ENCODE measurements at regions not wholly inside any gene's neighbourhood (a gene's known extent, or its start where the extent isn't known, plus 50 kb on each side); places are given as distances from the start of the nearest gene placed in this dataset.

DNA sequence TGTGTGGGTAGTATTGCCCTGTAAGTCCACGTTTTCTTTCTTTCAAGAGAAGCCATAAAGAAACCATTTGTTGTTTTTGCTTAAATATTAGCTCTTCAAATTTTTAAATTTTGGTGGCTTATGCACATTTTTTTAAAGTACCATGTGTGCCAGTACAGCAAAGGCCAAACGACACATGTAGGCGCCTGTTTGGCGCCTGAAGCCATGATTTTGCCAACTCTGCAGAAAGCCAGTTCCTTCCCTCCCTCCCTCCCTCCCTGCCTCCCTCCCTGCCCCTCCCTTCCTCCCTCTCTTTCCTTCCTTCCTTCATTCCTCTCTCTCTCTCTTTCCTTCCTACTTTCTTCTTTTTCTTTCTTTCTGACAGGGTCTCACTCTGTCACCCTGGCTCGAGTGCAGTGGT, 65.9 kb upstream of the LIMCH1 start:
- no peak for DNase-seq (ENCODE audit: low spot score in 2 of 2, unreplicated experiment in 2 of 2)
- TF ChIP-seq, protein P1, sequence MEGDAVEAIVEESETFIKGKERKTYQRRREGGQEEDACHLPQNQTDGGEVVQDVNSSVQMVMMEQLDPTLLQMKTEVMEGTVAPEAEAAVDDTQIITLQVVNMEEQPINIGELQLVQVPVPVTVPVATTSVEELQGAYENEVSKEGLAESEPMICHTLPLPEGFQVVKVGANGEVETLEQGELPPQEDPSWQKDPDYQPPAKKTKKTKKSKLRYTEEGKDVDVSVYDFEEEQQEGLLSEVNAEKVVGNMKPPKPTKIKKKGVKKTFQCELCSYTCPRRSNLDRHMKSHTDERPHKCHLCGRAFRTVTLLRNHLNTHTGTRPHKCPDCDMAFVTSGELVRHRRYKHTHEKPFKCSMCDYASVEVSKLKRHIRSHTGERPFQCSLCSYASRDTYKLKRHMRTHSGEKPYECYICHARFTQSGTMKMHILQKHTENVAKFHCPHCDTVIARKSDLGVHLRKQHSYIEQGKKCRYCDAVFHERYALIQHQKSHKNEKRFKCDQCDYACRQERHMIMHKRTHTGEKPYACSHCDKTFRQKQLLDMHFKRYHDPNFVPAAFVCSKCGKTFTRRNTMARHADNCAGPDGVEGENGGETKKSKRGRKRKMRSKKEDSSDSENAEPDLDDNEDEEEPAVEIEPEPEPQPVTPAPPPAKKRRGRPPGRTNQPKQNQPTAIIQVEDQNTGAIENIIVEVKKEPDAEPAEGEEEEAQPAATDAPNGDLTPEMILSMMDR (IDR thresholded peaks at IDR 0.05; ENCODE audit: unreplicated experiment) = no peak
- Mint-ChIP-seq H3K27ac (no peak overlapping the region), H3K36me3 (no peaks in the 10 kb centered on the region), H3K4me3 (no peak overlapping the region), H3K9me3 (no peaks in the 10 kb centered on the region), H3K4me1 (peaks cover 17% of the 10 kb centered on the region), H3K27me3 (ENCODE audit: low read depth) (no peaks in the 10 kb centered on the region)

DNA sequence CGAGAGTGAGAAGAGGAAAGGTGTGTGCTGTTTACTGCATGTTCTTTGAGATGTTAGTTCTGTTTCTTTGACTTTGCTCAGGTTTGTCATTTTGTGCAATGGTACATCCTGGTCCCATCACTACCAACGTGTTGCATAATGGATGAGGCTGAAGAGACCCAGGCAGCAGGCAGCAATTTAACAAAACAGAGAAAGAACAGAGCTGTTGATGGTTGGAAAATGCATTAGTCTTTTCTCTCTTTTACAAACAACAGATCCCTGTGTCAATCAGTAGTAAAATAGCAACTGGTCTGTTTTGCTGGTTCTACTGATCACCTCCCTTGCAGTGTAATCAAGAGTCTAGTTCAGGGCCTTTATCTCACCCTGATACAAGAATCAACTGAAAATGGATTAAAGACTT, 64.8 kb upstream of the LIMCH1 start:
- peaks cover 15% of the 10 kb centered on the region for H3K4me1 Mint-ChIP-seq
- H3K36me3 Mint-ChIP-seq = no peaks in the 10 kb centered on the region

DNA sequence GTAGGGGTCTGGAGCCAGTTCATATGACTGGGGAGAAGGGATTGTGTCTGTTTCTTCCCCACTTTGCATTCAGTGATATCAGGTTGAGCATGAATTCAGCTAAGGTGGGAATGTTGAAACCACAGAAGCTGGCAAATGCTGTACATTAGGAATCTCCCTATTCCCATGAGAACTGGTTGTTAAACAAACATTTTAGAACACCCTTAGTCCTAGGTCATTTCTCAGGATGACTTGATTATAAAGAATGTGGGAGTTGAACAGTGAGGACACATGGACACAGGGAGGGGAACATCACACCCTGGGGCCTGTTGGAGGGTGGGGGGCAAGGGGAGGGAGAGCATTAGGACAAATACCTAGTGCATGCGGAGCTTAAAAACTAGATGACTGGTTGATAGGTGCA, 62.6 kb upstream of the LIMCH1 start:
- H3K36me3 Mint-ChIP-seq = no peaks in the 10 kb centered on the region
- TF ChIP-seq, protein P1 (IDR thresholded peaks at IDR 0.05; ENCODE audit: unreplicated experiment) = no peak
- H3K4me3 Mint-ChIP-seq = no peak overlapping the region
- no peaks in the 10 kb centered on the region for H3K9me3 Mint-ChIP-seq
- H3K27ac Mint-ChIP-seq = no peak overlapping the region
- DNase-seq (ENCODE audit: low spot score in 2 of 2, unreplicated experiment in 2 of 2) = no peak
- no peaks in the 10 kb centered on the region for H3K27me3 Mint-ChIP-seq (ENCODE audit: low read depth)
- peaks cover 10% of the 10 kb centered on the region for H3K4me1 Mint-ChIP-seq

More for the DNA sequence above, 64.8 kb upstream of the LIMCH1 start:
- no peaks in the 10 kb centered on the region for H3K9me3 Mint-ChIP-seq
- no peak overlapping the region for H3K4me3 Mint-ChIP-seq
- TF ChIP-seq, protein P1 (IDR thresholded peaks at IDR 0.05; ENCODE audit: unreplicated experiment) = no peak
- H3K27ac Mint-ChIP-seq = no peak overlapping the region
- H3K27me3 Mint-ChIP-seq (ENCODE audit: low read depth) = no peaks in the 10 kb centered on the region
- no peak for DNase-seq (ENCODE audit: low spot score in 2 of 2, unreplicated experiment in 2 of 2)

GRCh38 chr4:41476310-41476885, 61.6 kb upstream of the LIMCH1 start:
- Mint-ChIP-seq H3K27ac (no peak overlapping the region), H3K4me3 (no peak overlapping the region), H3K27me3 (ENCODE audit: low read depth) (no peaks in the 10 kb centered on the region), H3K4me1 (peaks cover 10% of the 10 kb centered on the region), H3K36me3 (no peaks in the 10 kb centered on the region), H3K9me3 (no peaks in the 10 kb centered on the region)
- TF ChIP-seq, protein P1 (IDR thresholded peaks at IDR 0.05; ENCODE audit: unreplicated experiment) = no peak
- DNase-seq (ENCODE audit: low spot score in 2 of 2, unreplicated experiment in 2 of 2) = no peak

DNA sequence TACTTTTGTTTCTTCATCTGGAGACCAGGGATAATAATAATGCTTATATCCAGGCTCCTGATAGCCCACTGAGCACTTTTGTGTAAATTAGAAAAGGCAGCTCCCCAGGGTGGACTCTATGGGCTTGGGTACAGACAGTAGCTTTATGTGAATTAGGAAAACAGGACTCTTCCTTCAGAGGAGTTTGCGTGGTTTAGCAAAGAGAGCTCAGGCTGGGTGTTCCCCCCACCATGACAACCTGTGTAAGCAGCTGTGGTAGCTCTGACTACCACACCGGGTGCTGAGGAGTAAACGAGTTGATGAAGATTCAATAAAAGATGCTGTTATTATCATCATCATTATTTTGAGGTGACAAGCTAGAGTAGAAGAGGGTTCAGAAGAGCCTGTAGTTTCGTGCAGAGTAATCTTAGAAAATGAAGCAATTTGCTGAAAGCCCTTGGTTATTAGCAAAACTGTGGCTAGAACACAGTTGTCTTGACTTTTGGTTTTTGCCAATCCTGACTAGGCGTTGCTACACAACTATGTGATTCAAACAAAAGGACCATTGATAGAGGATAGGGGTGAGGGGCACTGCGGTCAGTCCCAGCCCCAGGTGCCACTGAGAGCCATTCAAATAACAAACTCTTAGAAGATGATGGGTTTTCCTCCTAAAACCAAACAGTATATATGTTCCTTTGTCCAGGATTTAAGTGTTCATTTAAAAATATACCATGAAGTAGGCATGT, 60.6 kb upstream of the LIMCH1 start:
- Mint-ChIP-seq H3K9me3 (no peaks in the 10 kb centered on the region), H3K4me1 (peaks cover 7% of the 10 kb centered on the region), H3K36me3 (no peaks in the 10 kb centered on the region), H3K27me3 (ENCODE audit: low read depth) (no peaks in the 10 kb centered on the region), H3K27ac (no peak overlapping the region), H3K4me3 (no peak overlapping the region)
- no peak for DNase-seq (ENCODE audit: low spot score in 2 of 2, unreplicated experiment in 2 of 2)
- TF ChIP-seq, protein P1 (IDR thresholded peaks at IDR 0.05; ENCODE audit: unreplicated experiment) = no peak

Measured in mesothelial cell of epicardium (in vitro differentiated cells).